Lower lobe of right lung (tissue), 2 donors: ENCODE measurements at regions not wholly inside any gene's neighbourhood (a gene's known extent, or its start where the extent isn't known, plus 50 kb on each side); places are given as distances from the start of the nearest gene placed in this dataset.

Experiments used
- ATAC-seq, 2 donors: fragments of 200-7000 bp; cut with Tn5 transposase; one replicate each; pipeline ENCODE4 v1.9.1; 2020 to 2022; ENCODE audit warnings: mild to moderate bottlenecking in 2 of 2, moderate library complexity in 2 of 2
- DNase-seq: peaks from one replicate; pipeline ENCODE4 v3.0.0-alpha.2; 2020
- H3K27ac ChIP-seq: fragments of 200-600 bp; one replicate; pipeline ENCODE4 v1.8.0; 2022
- H3K27me3 ChIP-seq: fragments of 200-600 bp; one replicate; pipeline ENCODE4 v1.8.0; 2022; ENCODE audit warnings: low read depth
- H3K36me3 ChIP-seq: fragments of 200-600 bp; one replicate; pipeline ENCODE4 v1.8.0; 2022; ENCODE audit warnings: mild to moderate bottlenecking
- H3K4me1 ChIP-seq: fragments of 200-600 bp; one replicate; pipeline ENCODE4 v1.8.0; 2022
- H3K4me3 ChIP-seq: fragments of 200-600 bp; one replicate; pipeline ENCODE4 v1.8.0; 2022; ENCODE audit warnings: mild to moderate bottlenecking
- H3K9me3 ChIP-seq: fragments of 200-600 bp; one replicate; pipeline ENCODE4 v1.8.0; 2022
- CTCF ChIP-seq: fragments of 200-600 bp; IDR thresholded peaks from one replicate; pipeline ENCODE4 v1.8.0; 2022; ENCODE audit warnings: antibody characterized with exemption, mild to moderate bottlenecking
- intact Hi-C: fragments of 100-400 bp; cut with DNase I; formaldehyde crosslinking; loops from one replicate; pipeline ENCODE4 v1.11.0; 2022
- donor health status: DM: no; HTN: yes; CAD: no; lungs with severe emphysema.

GRCh38 chr9:7982907-7983306, 183.3 kb upstream of the DMAC1 start:
- ATAC-seq = no peak
- Histone ChIP-seq H3K36me3 (no peaks in the 10 kb centered on the region), H3K4me3 (no peak overlapping the region), H3K4me1 (no peaks in the 10 kb centered on the region), H3K9me3 (no peaks in the 10 kb centered on the region), H3K27ac (no peak overlapping the region), H3K27me3 (no peaks in the 10 kb centered on the region)
- DNase-seq = peak; percentile 35
- intact Hi-C loops = no loop called here
- TF ChIP-seq CTCF = no peak

GRCh38 chr9:7980691-7981289, 181.2 kb upstream of the DMAC1 start:
- no peaks in the 10 kb centered on the region for H3K27me3 ChIP-seq
- no peaks in the 10 kb centered on the region for H3K9me3 ChIP-seq
- no peak for TF ChIP-seq CTCF
- H3K36me3 ChIP-seq = no peaks in the 10 kb centered on the region
- H3K4me1 ChIP-seq = peaks cover 5% of the 10 kb centered on the region
- H3K27ac ChIP-seq = no peak overlapping the region
- DNase-seq = no peak
- H3K4me3 ChIP-seq = no peak overlapping the region
- ATAC-seq = no peak
- intact Hi-C loops = no loop called here

- intact Hi-C loops = no loop called here
- Histone ChIP-seq H3K4me1 (peaks cover 5% of the 10 kb centered on the region), H3K27me3 (no peaks in the 10 kb centered on the region), H3K36me3 (no peaks in the 10 kb centered on the region), H3K4me3 (no peak overlapping the region), H3K9me3 (no peaks in the 10 kb centered on the region), H3K27ac (no peak overlapping the region)
- no peak for TF ChIP-seq CTCF
- no peak for DNase-seq
- ATAC-seq = no peak
Measured at GRCh38 chr9:7980041-7980440, 180.5 kb upstream of the DMAC1 start.

- TF ChIP-seq CTCF = no peak
- Histone ChIP-seq H3K27me3 (no peaks in the 10 kb centered on the region), H3K9me3 (no peaks in the 10 kb centered on the region), H3K27ac (no peak overlapping the region), H3K4me1 (peaks cover 5% of the 10 kb centered on the region), H3K4me3 (no peak overlapping the region), H3K36me3 (no peaks in the 10 kb centered on the region)
- ATAC-seq (no peak), DNase-seq (no peak)
- intact Hi-C loops = no loop called here
Measured at GRCh38 chr9:7979611-7980010, 180.0 kb upstream of the DMAC1 start.

- Histone ChIP-seq H3K4me1 (peaks cover 5% of the 10 kb centered on the region), H3K36me3 (no peaks in the 10 kb centered on the region), H3K9me3 (no peaks in the 10 kb centered on the region), H3K4me3 (no peak overlapping the region), H3K27ac (no peak overlapping the region), H3K27me3 (no peaks in the 10 kb centered on the region)
- DNase-seq (no peak), ATAC-seq (no peak)
- no peak for TF ChIP-seq CTCF
- intact Hi-C loops = no loop called here
Measured at GRCh38 chr9:7977586-7977985, 178.0 kb upstream of the DMAC1 start.

GRCh38 chr9:7976856-7977255, 177.3 kb upstream of the DMAC1 start:
- no peak for TF ChIP-seq CTCF
- Histone ChIP-seq H3K4me3 (no peak overlapping the region), H3K27ac (no peak overlapping the region), H3K9me3 (no peaks in the 10 kb centered on the region), H3K36me3 (no peaks in the 10 kb centered on the region), H3K4me1 (peaks cover 5% of the 10 kb centered on the region), H3K27me3 (no peaks in the 10 kb centered on the region)
- intact Hi-C loops = no loop called here
- no peak for DNase-seq
- peak in 1 of 2 donors; percentile 26 for ATAC-seq
